ENCODE measurements at regions not wholly inside any gene's neighbourhood (a gene's known extent, or its start where the extent isn't known, plus 50 kb on each side); places are given as distances from the start of the nearest gene placed in this dataset.

DNA sequence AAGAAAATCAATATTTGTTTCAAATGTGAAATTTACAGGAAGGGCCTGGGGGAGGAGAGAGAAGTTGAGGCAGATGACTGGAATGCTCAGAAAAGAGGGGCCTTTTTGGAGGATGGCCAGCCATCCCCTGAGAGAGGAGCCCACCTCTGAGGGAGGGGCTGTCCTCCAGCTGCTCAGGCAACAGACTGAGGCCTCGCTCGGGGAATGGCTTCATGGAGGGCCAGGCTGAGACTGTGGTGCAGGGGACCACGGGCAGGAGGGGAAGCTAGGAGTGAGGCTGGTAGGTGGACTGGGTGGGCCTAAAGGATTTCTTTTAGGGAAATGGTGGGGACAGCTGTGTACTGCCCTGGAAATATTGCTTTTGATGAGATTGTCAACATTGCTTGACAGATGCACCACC lies 73.5 kb upstream of the CADM1 start:
- intact Hi-C loops (cut with DNase I): no loop called here

DNA sequence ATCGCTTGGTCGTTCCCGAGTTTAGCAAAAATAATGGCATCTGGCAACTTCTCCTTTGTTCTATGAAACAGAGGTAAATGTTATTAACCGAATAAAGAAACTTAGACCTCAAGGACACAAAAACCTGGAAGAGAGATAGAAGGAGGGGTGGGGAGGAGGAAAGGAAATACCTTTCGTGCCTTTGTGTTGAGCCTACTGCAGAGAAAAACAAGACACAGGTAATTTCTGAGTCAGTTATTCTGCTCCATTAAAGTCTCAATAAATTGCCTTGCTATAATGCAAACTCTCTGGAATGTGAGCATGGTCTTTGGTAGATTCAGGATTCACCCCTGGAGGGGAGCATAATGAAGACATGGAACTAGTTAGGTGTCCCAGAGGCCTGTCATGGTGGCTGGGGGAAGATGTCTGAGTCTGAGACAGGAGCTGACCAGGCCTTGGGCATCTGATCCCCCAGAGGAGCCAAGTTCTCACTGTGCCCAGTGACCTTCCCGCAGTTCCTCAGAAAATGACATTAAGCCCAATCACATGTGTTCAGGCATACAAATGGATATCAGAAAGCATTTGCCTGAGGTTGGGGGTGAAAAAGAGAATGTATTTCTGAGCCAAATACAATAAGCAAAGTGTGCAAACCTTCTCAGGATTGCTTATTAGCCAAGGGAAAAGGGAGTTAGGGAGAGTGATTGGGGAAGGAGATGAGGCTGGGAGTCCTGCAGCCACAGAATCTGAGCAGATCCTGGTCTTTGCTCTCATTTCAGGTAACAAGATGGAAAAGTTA lies 72.6 kb upstream of the CADM1 start:
- H3K27ac ChIP-seq: no peak overlapping the region
- H3K27me3 ChIP-seq: no peaks in the 10 kb centered on the region
- H3K4me1 ChIP-seq: no peaks in the 10 kb centered on the region
- H3K4me3 ChIP-seq: no peak overlapping the region
- DNase-seq (no peak), ATAC-seq (no peak)
- TF ChIP-seq, protein P1, sequence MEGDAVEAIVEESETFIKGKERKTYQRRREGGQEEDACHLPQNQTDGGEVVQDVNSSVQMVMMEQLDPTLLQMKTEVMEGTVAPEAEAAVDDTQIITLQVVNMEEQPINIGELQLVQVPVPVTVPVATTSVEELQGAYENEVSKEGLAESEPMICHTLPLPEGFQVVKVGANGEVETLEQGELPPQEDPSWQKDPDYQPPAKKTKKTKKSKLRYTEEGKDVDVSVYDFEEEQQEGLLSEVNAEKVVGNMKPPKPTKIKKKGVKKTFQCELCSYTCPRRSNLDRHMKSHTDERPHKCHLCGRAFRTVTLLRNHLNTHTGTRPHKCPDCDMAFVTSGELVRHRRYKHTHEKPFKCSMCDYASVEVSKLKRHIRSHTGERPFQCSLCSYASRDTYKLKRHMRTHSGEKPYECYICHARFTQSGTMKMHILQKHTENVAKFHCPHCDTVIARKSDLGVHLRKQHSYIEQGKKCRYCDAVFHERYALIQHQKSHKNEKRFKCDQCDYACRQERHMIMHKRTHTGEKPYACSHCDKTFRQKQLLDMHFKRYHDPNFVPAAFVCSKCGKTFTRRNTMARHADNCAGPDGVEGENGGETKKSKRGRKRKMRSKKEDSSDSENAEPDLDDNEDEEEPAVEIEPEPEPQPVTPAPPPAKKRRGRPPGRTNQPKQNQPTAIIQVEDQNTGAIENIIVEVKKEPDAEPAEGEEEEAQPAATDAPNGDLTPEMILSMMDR (IDR thresholded peaks at IDR 0.05): no peak
- H3K9me3 ChIP-seq: no peaks in the 10 kb centered on the region
- no peaks in the 10 kb centered on the region for H3K36me3 ChIP-seq
- intact Hi-C loops (cut with DNase I): no loop called here

More for the DNA sequence above, 73.5 kb upstream of the CADM1 start:
- TF ChIP-seq, protein P1 (IDR thresholded peaks at IDR 0.05): no peak
- H3K4me3 ChIP-seq: no peak overlapping the region
- DNase-seq (no peak), ATAC-seq (no peak)
- no peaks in the 10 kb centered on the region for H3K36me3 ChIP-seq
- no peaks in the 10 kb centered on the region for H3K27me3 ChIP-seq
- no peaks in the 10 kb centered on the region for H3K4me1 ChIP-seq
- H3K9me3 ChIP-seq: no peaks in the 10 kb centered on the region
- no peak overlapping the region for H3K27ac ChIP-seq

DNA sequence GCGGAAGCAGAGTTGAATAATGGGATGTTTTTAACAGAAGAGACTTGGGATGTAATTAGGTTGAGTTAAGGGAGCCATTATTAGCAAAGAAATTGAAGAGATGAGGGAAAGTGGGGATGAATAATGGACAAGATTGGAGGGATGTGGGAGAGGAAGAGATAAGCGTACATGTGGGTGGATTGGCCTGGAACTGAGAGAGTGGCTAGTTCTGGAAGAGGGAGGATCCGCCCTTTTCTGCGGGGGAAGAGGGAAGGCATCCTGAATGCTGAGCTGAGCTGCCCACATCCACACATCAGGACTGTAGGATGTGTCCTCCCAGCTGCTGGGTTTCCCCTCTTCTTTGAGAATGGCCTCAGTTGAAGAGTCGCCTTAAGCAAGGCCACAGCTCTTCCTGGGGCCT lies 68.3 kb upstream of the CADM1 start:
- no peak overlapping the region for H3K4me3 ChIP-seq
- DNase-seq (no peak), ATAC-seq (no peak)
- intact Hi-C loops (cut with DNase I): no loop called here
- no peak overlapping the region for H3K27ac ChIP-seq
- TF ChIP-seq, protein P1 (IDR thresholded peaks at IDR 0.05): no peak
- H3K9me3 ChIP-seq: no peaks in the 10 kb centered on the region
- H3K27me3 ChIP-seq: peaks cover 0 to under 1% of the 10 kb centered on the region in 2 donors
- H3K36me3 ChIP-seq: no peaks in the 10 kb centered on the region
- H3K4me1 ChIP-seq: no peaks in the 10 kb centered on the region

DNA sequence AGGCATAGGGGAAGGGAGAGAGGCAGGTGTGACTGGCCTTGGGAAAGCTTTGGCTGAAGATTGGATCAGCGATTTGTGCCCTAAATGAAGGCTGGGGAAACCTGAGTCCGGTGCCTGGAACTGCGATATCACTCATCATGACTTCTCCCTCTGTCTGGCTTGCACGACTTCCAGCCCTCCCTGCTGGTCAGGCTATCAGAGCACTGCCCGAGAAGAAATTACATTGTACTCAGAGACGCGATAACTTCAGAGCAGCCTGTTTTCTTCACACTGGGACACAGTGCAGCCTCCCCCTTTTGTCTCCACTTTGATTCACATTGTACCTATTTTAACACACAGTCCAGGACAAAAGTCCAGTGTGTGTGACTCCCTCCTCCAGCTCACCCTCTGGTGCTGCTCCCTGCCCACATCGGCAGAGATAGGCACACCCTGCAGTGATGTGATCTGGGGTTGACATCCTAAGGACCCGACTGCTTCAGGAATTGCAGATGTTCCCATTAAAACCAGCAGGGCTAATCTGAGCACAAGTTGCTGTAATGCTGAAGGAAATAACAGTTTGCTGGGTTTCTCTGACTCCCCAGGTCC lies 62.1 kb upstream of the CADM1 start:
- H3K4me1 ChIP-seq: no peaks in the 10 kb centered on the region
- peaks cover 0 to 10% of the 10 kb centered on the region in 2 donors for H3K27me3 ChIP-seq
- DNase-seq (no peak), ATAC-seq (no peak)
- TF ChIP-seq, protein P1 (IDR thresholded peaks at IDR 0.05): no peak
- H3K4me3 ChIP-seq: no peak overlapping the region
- no peaks in the 10 kb centered on the region for H3K9me3 ChIP-seq
- H3K27ac ChIP-seq: no peak overlapping the region
- no peaks in the 10 kb centered on the region for H3K36me3 ChIP-seq
- intact Hi-C loops (cut with DNase I): no loop called here

DNA sequence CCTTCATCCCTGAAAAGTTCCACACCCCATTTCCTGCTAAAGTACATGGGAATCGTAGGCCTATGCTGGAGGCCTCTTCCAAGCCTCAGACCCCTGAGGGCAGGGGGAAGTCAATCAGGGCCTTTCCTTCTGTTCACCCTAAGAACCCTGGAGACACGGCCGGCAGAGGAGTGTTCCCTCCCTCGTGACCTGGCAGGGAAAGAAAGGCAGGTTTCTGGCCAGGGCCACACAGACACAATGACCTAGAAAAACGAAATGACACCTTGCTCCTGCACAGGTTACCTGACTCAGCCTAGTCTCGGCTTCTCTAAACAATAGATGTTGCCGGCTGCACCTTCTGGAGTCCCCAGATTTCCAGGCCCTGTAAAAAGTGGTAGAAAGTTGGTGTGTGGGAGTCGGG lies 60.6 kb upstream of the CADM1 start:
- Histone ChIP-seq H3K27me3 (peaks cover 0 to 10% of the 10 kb centered on the region in 2 donors), H3K27ac (no peak overlapping the region), H3K9me3 (no peaks in the 10 kb centered on the region), H3K36me3 (no peaks in the 10 kb centered on the region), H3K4me1 (no peaks in the 10 kb centered on the region), H3K4me3 (no peak overlapping the region)
- intact Hi-C loops (cut with DNase I): no loop called here
- TF ChIP-seq, protein P1 (IDR thresholded peaks at IDR 0.05): no peak
- DNase-seq (no peak), ATAC-seq (no peak)
